DOHH2 (cell line): ENCODE measurements at regions not wholly inside any gene's neighbourhood (a gene's known extent, or its start where the extent isn't known, plus 50 kb on each side); places are given as distances from the start of the nearest gene placed in this dataset.
A peak's percentile ranks its signal among the peaks of the same experiment; 100 is the strongest.
"Not testable (repeated sequence)": the region's sequence is repeated elsewhere in the genome, so short reads cannot be mapped to it uniquely, and the experiment has no call there.

Experiments
- H3F3A ChIP-seq: fragments of 200-600 bp; sonication (generic), shearing (Covaris generic); 2 replicates; pipeline ENCODE4 v1.6.0; 2016; ENCODE audit warnings: antibody characterized with exemption, mild to moderate bottlenecking; ENCODE audit not compliant: control insufficient read depth, insufficient read depth
- H3K27ac ChIP-seq: fragments of 200-600 bp; sonication (generic); 2 replicates; pipeline ENCODE4 v1.5.1; 2014; ENCODE audit warnings: low read depth, mild to moderate bottlenecking, low read length, moderate library complexity
- H3K27me3 ChIP-seq: fragments of 200-600 bp; sonication (generic); 2 replicates; pipeline ENCODE4 v1.6.1; 2014; ENCODE audit warnings: mild to moderate bottlenecking, low read length, mixed read lengths; ENCODE audit not compliant: control insufficient read depth
- H3K36me3 ChIP-seq: fragments of 200-600 bp; sonication (generic); 2 replicates; pipeline ENCODE4 v1.6.1; 2014; ENCODE audit warnings: mild to moderate bottlenecking, low read length, moderate library complexity, mixed read lengths; ENCODE audit not compliant: control insufficient read depth
- H3K4me1 ChIP-seq: fragments of 200-600 bp; sonication (generic); 2 replicates; pipeline ENCODE4 v1.6.1; 2014; ENCODE audit warnings: mild to moderate bottlenecking, low read length, mixed read lengths; ENCODE audit not compliant: control insufficient read depth
- H3K4me2 ChIP-seq: fragments of 200-600 bp; sonication (generic); 2 replicates; pipeline ENCODE4 v1.6.0; 2014; ENCODE audit warnings: mild to moderate bottlenecking, low read length, moderate library complexity
- H3K4me3 ChIP-seq: fragments of 200-600 bp; sonication (generic); 2 replicates; pipeline ENCODE4 v1.5.1; 2014; ENCODE audit warnings: mild to moderate bottlenecking, low read length, mixed read lengths
- H3K79me2 ChIP-seq: fragments of 200-600 bp; sonication (generic); 2 replicates; pipeline ENCODE4 v1.6.1; 2014; ENCODE audit warnings: mild to moderate bottlenecking, low read length, mixed read lengths; ENCODE audit not compliant: control insufficient read depth
- H3K9me2 ChIP-seq: fragments of 200-600 bp; sonication (generic); replicated peaks from 2 replicates; pipeline ENCODE4 v1.6.1; 2014; ENCODE audit warnings: mild to moderate bottlenecking, low read length, mixed read lengths; ENCODE audit not compliant: control insufficient read depth
- H3K9me3 ChIP-seq: fragments of 200-600 bp; sonication (generic); 2 replicates; pipeline ENCODE4 v1.6.1; 2014; ENCODE audit warnings: antibody characterized with exemption, low read length, mixed read lengths; ENCODE audit not compliant: control insufficient read depth, insufficient read depth
- H4K20me1 ChIP-seq: fragments of 200-600 bp; sonication (generic); 2 replicates; pipeline ENCODE4 v1.6.0; 2014; ENCODE audit warnings: low read depth, mild to moderate bottlenecking, antibody characterized with exemption, low read length, moderate library complexity; ENCODE audit not compliant: control insufficient read depth, insufficient read depth
- EZH2phosphoT487 ChIP-seq: fragments of 200-600 bp; sonication (generic); IDR thresholded peaks from 2 replicates; pipeline ENCODE4 v1.6.1; 2017; ENCODE audit warnings: borderline replicate concordance, mild to moderate bottlenecking, antibody characterized with exemption, low read length, moderate library complexity, mixed read lengths
- TF ChIP-seq, protein P1 (sequence below): fragments of 200-600 bp; sonication (generic); IDR thresholded peaks from one replicate; pipeline ENCODE4 v1.5.1; 2014; ENCODE audit warnings: antibody characterized with exemption, mild to moderate bottlenecking, low read depth, low read length; ENCODE audit not compliant: poor library complexity, severe bottlenecking

DNA sequence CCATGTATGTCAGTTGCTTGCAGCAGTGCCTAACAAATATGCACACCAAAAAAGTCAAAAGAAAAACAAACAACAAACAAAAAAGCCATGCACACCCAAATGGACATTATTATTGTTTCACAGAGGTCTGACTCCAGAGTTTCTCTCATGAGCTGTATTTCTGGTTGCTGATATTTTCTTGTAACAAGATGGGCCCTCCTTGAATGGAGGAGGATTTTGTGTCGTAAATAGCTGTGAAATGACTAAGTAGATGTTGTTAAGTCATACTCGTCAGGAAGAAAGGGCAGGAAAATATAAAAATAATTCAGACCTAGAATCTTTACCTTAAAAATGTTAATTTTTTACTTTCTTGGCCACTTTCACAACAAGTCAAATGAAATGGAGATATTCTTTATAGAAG, 96.0 kb downstream of the PLEKHG1 start:
- Histone ChIP-seq H3K4me1 (peaks cover 99% of the 10 kb centered on the region), H3K79me2 (peaks cover 89% of the 10 kb centered on the region), H3K4me3 (peak overlapping the region; percentile 1), H3K27ac (peak overlapping the region; percentile 91), H3K36me3 (peaks cover 51% of the 10 kb centered on the region), H3K9me2 (no peaks in the 10 kb centered on the region), H3K27me3 (no peaks in the 10 kb centered on the region), H3F3A (peaks cover 37% of the 10 kb centered on the region), H4K20me1 (no peaks in the 10 kb centered on the region), H3K4me2 (peak overlapping the region; percentile 68), H3K9me3 (no peaks in the 10 kb centered on the region)
- TF ChIP-seq, protein P1, sequence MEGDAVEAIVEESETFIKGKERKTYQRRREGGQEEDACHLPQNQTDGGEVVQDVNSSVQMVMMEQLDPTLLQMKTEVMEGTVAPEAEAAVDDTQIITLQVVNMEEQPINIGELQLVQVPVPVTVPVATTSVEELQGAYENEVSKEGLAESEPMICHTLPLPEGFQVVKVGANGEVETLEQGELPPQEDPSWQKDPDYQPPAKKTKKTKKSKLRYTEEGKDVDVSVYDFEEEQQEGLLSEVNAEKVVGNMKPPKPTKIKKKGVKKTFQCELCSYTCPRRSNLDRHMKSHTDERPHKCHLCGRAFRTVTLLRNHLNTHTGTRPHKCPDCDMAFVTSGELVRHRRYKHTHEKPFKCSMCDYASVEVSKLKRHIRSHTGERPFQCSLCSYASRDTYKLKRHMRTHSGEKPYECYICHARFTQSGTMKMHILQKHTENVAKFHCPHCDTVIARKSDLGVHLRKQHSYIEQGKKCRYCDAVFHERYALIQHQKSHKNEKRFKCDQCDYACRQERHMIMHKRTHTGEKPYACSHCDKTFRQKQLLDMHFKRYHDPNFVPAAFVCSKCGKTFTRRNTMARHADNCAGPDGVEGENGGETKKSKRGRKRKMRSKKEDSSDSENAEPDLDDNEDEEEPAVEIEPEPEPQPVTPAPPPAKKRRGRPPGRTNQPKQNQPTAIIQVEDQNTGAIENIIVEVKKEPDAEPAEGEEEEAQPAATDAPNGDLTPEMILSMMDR, result no peak
- TF ChIP-seq EZH2phosphoT487, result no peak

DNA sequence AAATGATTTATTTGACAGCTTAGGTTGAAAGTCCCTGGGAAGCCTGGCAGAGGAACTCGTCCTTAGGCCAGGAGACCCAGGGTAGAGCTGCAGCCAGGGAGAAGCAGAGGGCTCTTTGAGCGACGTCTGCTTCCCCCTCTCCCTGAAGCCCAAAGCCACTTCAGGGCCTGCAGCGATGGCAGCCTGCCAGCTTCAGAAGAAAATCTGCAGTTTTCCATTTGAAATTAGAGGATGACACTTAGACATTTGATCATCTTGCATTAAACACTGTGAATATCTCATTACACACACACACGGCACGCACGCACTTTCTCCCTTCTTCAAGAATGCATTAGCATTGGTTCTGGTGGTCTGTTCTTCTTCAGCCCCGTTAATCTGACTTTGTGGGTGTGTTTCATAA, 96.5 kb downstream of the PLEKHG1 start:
- Histone ChIP-seq H3K27me3 (no peaks in the 10 kb centered on the region), H3K36me3 (peaks cover 47% of the 10 kb centered on the region), H3K4me2 (peak overlapping the region; percentile 68), H3K9me3 (no peaks in the 10 kb centered on the region), H3K4me3 (no peak overlapping the region), H3K79me2 (peaks cover 90% of the 10 kb centered on the region), H3F3A (peaks cover 32% of the 10 kb centered on the region), H4K20me1 (no peaks in the 10 kb centered on the region), H3K4me1 (peaks cover 99% of the 10 kb centered on the region), H3K27ac (peak overlapping the region; percentile 91), H3K9me2 (no peaks in the 10 kb centered on the region)
- TF ChIP-seq, protein P1, result no peak
- TF ChIP-seq EZH2phosphoT487, result no peak

DNA sequence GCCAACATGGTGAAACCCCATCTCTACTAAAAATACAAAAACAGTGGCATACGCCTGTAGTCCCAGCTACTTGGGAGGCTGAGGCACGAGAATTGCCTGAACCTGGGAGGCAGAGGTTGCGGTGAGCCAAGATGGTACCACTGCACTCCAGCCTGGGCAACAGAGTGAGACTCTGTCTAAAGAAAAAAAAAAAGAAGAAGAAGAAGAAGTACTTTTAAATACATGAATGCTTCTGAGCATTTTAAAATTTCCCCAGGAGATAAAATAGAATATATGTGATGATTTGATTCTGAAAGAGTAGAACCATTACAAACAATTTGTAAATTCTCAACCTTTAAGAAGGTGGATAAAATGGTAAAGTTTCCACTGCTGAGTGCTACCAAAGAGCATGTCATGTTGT, 97.2 kb downstream of the PLEKHG1 start:
- not testable (repeated sequence) for H3K27me3 ChIP-seq, H3K9me3 ChIP-seq, H3K9me2 ChIP-seq, H4K20me1 ChIP-seq
- Histone ChIP-seq H3K4me3 (peak overlapping the region; percentile 65), H3K79me2 (peaks cover 91% of the 10 kb centered on the region), H3K4me2 (peak overlapping the region; percentile 68), H3K36me3 (peaks cover 43% of the 10 kb centered on the region), H3K4me1 (peaks cover 98% of the 10 kb centered on the region), H3K27ac (peak overlapping the region; percentile 91), H3F3A (peaks cover 31% of the 10 kb centered on the region)

DNA sequence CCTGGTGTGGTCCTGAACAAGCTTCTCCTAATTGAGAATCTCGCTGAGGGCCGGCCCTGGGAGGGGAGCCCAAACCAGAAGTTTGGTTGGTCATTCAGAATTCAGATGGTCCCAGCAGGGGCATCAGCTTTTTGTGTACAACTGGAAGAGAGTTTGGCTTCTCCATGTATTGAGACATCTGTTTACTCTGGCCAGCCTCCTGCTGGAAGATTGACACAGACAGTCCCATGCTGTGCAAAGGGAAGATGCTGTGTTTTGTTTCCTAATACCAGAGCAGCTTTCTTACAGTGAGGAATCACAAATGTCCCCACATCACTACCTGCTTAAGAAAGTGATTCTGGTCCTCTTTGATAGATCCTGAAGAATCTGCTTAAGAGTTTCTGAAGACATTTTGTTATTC, 97.8 kb downstream of the PLEKHG1 start:
- Histone ChIP-seq H3K4me3 (peak overlapping the region; percentile 65), H3K36me3 (peaks cover 39% of the 10 kb centered on the region), H3K4me1 (peaks cover 98% of the 10 kb centered on the region), H3F3A (peaks cover 31% of the 10 kb centered on the region), H3K4me2 (peak overlapping the region; percentile 68), H3K27ac (peak overlapping the region; percentile 91), H3K9me3 (no peaks in the 10 kb centered on the region), H4K20me1 (no peaks in the 10 kb centered on the region), H3K27me3 (no peaks in the 10 kb centered on the region), H3K9me2 (no peaks in the 10 kb centered on the region), H3K79me2 (peaks cover 89% of the 10 kb centered on the region)
- TF ChIP-seq, protein P1, result no peak
- no peak for TF ChIP-seq EZH2phosphoT487
